GM12874 (cell line): ENCODE measurements at regions not wholly inside any gene's neighbourhood (a gene's known extent, or its start where the extent isn't known, plus 50 kb on each side); places are given as distances from the start of the nearest gene placed in this dataset.

ENCODE experiments used
- CTCF ChIP-seq: IDR thresholded peaks from 2 replicates; pipeline ENCODE4 v1.5.1; 2011; ENCODE audit warnings: low read depth, mild to moderate bottlenecking, control low read depth, low read length, moderate library complexity; ENCODE audit not compliant: insufficient read depth

GRCh38 chr16:54400261-54400660 is 113.7 kb upstream of the IRX3 start:
- TF ChIP-seq CTCF = no peak

GRCh38 chr16:54398986-54399385 is 112.4 kb upstream of the IRX3 start:
- no peak for TF ChIP-seq CTCF

- no peak for TF ChIP-seq CTCF
These were observed 111.3 kb upstream of the IRX3 start for GRCh38 chr16:54397838-54398237.

GRCh38 chr16:54397190-54397835 is 110.7 kb upstream of the IRX3 start:
- TF ChIP-seq CTCF = no peak

- TF ChIP-seq CTCF = no peak
These were observed 103.4 kb upstream of the IRX3 start for GRCh38 chr16:54389836-54390494.

GRCh38 chr16:54385141-54385540 is 98.6 kb upstream of the IRX3 start:
- TF ChIP-seq CTCF = no peak

- no peak for TF ChIP-seq CTCF
These were observed 95.2 kb upstream of the IRX3 start for GRCh38 chr16:54381601-54382313.
